ENCODE measurements at regions not wholly inside any gene's neighbourhood (a gene's known extent, or its start where the extent isn't known, plus 50 kb on each side); places are given as distances from the start of the nearest gene placed in this dataset.

- TF ChIP-seq CTCF (IDR thresholded peaks at IDR 0.05) (no peak), EP300 (IDR thresholded peaks at IDR 0.05) (no peak)
These were observed 142.4 kb upstream of the ZNF608 start for GRCh38 chr5:124888622-124889485.

Measured in tibial nerve (tissue), 4 donors.